HG02943 (cell line): ENCODE measurements at regions not wholly inside any gene's neighbourhood (a gene's known extent, or its start where the extent isn't known, plus 50 kb on each side); places are given as distances from the start of the nearest gene placed in this dataset.
"Not testable (repeated sequence)": the region's sequence is repeated elsewhere in the genome, so short reads cannot be mapped to it uniquely, and the experiment has no call there.

Experiments used
- ATAC-seq: cut with Tn5 transposase; IDR thresholded peaks from one replicate; pipeline ENCODE4 v1.9.1; 2021; ENCODE audit warnings: mild to moderate bottlenecking, low read depth, moderate library complexity; ENCODE audit not compliant: unreplicated experiment

DNA sequence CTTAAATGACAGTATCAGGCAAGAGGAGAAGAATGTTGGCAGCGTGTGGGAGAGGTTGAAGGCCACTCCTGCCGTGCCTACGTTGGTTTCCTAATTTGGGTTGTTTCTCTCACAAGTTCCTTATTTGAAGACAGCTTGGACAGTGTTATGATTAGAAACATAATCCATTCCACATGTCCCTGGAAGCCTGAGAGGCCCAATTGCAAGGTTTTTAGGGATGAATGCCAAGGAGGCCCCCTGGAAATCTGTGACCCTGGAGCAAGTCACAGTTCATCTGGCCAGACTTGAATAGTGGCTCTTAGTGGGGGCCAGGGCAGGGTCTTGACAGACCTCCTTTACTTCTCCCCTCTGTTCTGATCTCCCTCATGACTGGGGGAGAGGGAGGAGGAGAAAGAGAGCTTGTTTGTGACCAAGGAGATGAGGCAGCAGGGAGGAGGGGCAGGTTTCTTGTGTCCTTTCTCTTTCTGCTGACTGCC is 584.4 kb upstream of the TBL1XR1 start:
- ATAC-seq, result no peak

- no peak for ATAC-seq
Observed at GRCh38 chr3:177783338-177783737, 586.1 kb upstream of the TBL1XR1 start.

DNA sequence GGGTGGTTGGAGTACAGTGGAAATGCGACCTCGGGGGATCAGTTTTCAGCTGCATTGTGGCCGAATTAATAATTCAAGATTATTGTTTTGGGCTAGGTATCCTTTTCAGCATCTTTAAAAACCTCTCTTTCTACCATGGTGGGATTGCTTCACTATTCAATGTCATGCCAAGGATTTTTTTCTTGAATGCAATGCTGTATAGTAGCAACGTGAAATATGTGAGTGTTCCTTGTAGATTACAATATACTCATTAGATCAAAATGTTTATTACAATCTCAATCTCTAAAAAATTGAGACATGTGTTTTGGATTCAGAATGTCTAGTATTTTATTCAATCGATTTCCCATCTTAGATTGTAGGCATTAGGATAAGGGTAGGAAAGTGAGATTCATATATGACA is 586.5 kb upstream of the TBL1XR1 start:
- no peak for ATAC-seq

DNA sequence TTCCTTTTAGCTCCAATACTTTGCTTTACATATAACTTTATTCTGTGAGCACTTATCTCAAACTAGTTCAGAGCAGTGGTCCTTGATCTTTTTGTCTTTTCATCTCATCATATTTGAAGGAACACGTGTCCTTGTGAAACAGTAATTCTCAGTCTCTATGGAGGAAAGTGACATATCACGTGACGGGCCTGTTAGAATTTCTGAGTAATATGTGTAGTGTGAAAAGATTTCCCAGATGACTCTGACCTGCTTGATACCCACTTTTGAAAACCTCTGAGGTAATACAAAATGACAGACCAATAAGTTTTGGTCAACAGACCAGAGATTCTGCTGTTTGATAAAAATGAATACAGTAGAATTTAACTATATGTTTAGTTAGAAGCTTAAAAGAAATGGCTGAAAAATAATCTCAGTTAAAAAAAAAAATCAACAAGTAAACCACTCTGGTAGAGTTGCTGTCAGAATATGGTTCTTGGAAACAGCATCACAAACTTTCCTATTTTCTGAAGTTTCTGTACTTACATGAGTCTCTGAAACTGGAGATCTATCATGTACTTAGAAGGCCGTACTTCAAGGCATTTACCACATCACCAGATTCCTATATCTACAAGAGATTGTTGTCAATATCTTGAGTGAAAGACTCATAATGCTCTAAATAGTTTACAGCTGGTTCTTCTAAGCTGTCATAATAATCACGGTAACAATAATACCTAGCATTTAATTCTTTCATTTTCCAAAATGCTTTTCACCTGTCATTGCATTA is 590.2 kb upstream of the TBL1XR1 start:
- ATAC-seq, result no peak

GRCh38 chr3:177789500-177789899 is 592.2 kb upstream of the TBL1XR1 start:
- no peak for ATAC-seq

DNA sequence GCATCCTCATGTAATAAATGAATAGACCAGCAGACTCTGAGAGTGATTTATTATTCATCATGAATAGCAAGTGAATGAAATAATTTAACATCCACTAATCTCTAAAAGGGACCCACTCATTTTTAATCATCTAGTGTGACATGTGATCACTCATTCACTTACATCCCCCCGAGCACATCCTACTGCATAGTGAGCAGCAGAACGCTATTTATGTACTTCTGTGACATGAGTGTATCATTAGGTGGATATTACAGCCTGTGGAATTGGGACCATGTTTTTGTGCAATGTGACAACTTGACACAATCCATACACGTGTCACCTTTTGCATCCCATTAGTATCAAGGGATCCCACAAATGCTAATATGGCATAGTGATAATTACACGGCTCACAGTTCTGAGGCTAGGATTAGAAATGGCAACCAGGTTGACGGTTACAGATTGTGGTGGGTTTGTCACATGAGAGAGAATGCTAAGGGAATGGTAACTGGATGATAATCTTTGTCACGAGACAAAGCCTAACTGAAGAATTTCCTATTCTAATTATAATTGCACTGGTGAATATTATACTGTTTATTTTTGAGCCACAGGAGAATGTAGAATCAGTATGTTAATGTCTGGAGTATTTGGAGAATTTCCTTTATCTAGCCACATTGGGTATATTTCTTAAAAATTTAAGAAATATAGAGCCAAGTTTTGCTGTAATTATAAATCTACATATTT is 595.2 kb upstream of the TBL1XR1 start:
- ATAC-seq, result no peak

DNA sequence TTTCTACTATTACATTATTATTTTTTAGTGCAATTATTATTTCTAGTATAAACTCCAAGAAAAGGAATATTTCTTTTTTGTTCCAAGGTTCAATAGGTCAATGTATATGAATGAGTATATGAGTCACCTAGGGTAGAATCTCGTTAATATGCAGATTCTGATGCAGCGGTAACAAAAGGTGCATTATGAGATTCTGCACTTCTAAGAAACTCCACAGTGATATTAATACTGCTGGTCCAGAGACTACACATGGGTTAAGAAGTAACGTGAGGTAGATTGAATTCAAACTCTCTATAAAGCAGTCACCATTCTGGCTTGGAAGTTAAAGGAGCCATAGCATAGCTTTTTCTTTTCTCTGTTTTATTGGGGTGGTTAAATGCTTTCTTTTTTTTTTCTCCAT is 596.2 kb upstream of the TBL1XR1 start:
- no peak for ATAC-seq

DNA sequence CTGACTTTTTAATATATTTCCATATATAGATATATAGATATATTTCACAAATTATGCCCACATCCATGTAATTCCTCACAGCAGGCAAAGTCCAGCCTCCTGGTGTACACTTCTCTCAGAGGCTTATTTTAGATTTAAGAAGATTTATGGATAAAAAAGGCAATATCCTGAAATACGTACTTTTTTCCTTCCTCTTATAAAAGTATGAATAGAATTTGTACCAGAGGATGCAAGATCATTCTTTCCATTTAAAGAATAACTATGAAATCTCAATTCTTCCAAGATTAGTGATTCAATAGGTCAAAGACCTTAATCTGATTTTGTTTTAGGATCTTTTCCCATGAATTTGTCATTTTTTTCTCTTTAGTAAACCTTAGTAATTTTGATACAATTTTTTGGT is 597.9 kb upstream of the TBL1XR1 start:
- no peak for ATAC-seq

GRCh38 chr3:177795859-177796258 is 598.6 kb upstream of the TBL1XR1 start:
- no peak for ATAC-seq

GRCh38 chr3:177800147-177800546 is 602.9 kb upstream of the TBL1XR1 start:
- ATAC-seq, result not testable (repeated sequence)

GRCh38 chr3:177800561-177800960 is 603.3 kb upstream of the TBL1XR1 start:
- no peak for ATAC-seq

DNA sequence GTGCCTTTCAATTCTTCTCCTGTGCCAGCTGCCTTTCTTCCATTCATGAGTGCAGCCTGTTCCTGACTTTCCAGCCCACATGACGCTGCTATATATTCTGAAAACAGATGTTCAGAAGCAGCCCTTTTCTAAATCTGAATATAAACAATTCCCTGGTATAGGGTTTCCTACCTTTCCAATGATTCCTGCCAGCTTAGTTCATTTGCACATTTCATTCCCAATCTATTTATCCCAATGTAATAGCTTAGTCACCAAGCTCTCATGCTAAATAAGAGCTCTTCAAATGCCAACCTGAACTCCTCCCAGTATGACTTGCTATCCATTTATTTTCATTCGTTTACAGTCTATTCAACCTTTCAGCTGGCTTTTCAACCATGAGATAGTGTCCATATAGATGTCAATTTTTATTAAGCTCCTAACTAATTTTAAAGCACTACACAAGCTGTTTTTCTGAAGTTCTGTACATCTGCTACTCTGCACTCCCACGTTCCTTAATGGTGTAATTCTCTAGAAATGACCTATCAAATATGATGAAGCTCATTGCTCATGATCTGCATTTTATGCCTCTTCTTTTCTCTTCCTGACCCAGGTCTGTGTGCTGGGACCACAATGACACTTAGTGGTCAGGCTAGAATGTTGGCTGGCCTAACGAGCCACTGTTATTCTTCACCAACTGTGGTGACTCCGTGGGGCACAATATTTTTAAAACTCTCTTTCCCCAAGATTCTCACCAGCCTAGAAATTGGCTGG is 605.0 kb upstream of the TBL1XR1 start:
- no peak for ATAC-seq

- ATAC-seq, result no peak
Observed at GRCh38 chr3:177803500-177803899, 606.2 kb upstream of the TBL1XR1 start.

GRCh38 chr3:177804032-177804431 is 606.8 kb upstream of the TBL1XR1 start:
- no peak for ATAC-seq

- no peak for ATAC-seq
Observed at GRCh38 chr3:177804646-177805045, 607.4 kb upstream of the TBL1XR1 start.

DNA sequence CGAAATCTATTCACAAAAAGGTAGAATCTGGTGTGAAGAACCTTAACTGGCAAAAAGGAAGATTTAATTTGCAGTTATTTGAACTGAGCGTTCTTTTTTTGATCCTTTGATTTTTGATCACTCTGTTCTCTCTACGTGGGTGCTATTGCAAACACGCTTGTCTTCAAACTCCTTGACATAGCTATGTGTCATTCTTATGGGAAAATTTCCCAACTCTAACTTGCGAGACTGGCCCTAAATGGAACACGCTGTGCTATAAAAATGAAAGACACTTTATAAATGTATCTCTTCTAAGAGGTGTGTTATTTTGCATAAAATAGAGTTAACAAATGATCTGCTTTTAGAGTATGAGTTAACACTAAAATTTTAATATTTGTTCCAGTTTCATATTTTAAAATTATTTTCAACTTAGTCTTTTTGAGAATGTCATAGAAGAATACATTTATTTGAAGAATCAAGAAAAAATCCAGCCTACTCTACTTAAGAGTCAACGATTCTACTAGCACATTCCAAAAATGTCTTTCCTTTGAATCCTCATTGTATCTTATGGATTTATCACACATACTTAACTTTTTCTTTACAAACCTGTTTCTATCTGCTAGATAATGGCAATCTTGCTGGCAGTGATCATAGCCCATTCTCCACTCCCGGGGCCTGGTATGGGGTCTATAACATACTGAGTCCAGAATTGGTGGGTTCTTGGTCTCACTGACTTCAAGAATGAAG is 610.0 kb upstream of the TBL1XR1 start:
- no peak for ATAC-seq

DNA sequence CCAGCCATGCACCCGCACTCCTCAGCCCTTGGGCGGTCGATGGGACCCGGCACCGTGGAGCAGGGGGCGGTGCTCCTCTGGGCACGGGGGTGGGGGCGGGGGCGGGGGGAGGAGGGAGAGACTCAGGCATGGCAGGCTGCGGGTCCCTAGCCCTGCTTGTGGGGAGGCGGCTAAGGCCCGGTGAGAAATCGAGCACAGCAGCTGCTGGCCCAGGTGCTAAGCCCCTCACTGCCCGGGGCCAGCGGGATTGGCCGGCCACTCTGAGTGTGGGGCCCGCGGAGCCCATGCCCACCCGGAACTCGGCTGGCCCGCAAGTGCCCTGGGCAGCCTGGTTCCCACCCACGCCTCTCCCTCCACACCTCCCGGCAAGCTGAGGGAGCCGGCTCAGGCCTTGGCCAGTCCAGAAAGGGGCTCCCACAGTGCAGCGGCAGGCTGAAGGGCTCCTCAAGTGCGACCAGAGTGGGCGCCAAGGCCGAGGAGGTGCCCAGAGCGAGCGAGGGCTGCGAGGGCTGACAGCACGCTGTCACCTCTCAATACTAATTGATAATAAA is 611.7 kb upstream of the TBL1XR1 start:
- ATAC-seq, result not testable (repeated sequence)

DNA sequence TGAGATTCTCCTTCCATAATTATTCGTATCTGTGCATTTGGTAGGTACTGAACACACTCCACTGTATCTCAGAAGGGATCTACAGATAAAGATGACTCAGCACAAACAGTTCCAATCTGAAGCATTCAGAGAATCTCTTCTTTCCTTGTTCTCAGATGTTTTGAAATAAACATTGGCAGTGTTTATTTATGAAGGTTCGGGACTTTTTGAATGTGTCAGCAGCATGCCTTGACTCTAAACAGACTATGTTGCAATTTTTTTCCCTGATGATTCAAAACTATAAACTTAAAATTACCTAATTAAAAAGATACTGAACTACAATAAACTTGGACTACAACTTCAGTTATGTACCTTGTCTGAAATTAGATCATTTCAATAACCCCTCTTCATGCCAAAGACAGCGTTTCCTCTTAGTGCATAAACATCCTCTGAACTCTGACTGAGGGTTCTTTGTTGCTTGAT is 612.9 kb upstream of the TBL1XR1 start:
- ATAC-seq, result no peak

DNA sequence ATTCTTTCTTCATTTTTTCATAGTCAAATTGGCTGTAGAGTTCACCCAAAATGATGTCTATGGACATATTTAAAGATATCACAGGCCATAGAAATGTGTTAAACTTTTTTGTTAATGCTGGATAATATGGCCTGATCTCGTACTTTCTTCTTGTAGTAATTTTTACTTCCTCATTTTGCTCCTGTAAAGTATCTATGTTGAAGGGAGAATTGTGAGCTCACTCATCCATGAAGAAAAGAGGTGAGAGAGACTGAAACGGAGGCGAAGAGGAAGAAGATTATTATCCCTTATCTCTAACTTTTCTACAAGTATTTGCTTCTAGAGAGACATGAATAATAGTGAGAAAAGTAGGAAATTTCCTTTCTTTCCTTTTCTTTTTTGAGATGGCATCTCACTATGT is 613.8 kb upstream of the TBL1XR1 start:
- ATAC-seq, result no peak

- no peak for ATAC-seq
Observed at GRCh38 chr3:177811835-177812234, 614.6 kb upstream of the TBL1XR1 start.
